ENCODE measurements at regions not wholly inside any gene's neighbourhood (a gene's known extent, or its start where the extent isn't known, plus 50 kb on each side); places are given as distances from the start of the nearest gene placed in this dataset.

- H3K9me3 ChIP-seq (ENCODE audit: severe bottlenecking), result no peaks in the 10 kb centered on the region
- H3K36me3 ChIP-seq (ENCODE audit: low read depth), result no peaks in the 10 kb centered on the region
- H3K4me3 ChIP-seq (ENCODE audit: severe bottlenecking), result no peak overlapping the region
- H3K27me3 ChIP-seq (ENCODE audit: insufficient read depth, poor library complexity, severe bottlenecking), result no peaks in the 10 kb centered on the region
- H3K4me1 ChIP-seq (ENCODE audit: insufficient read depth, poor library complexity, severe bottlenecking), result no peaks in the 10 kb centered on the region
- no peak for DNase-seq (ENCODE audit: low spot score)
- H3K27ac ChIP-seq (ENCODE audit: poor library complexity, severe bottlenecking), result no peak overlapping the region
- no peak for ATAC-seq (ENCODE audit: low read depth)
- TF ChIP-seq CTCF (IDR thresholded peaks at IDR 0.05; ENCODE audit: poor library complexity, severe bottlenecking), result no peak
Measured at GRCh38 chr1:188761226-188761625, 1716.4 kb downstream of the BRINP3 start.

GRCh38 chr1:188762166-188762743 is 1715.4 kb downstream of the BRINP3 start:
- TF ChIP-seq CTCF (IDR thresholded peaks at IDR 0.05; ENCODE audit: poor library complexity, severe bottlenecking), result no peak
- Histone ChIP-seq H3K27ac (ENCODE audit: poor library complexity, severe bottlenecking) (no peak overlapping the region), H3K4me3 (ENCODE audit: severe bottlenecking) (no peak overlapping the region), H3K4me1 (ENCODE audit: insufficient read depth, poor library complexity, severe bottlenecking) (no peaks in the 10 kb centered on the region), H3K36me3 (ENCODE audit: low read depth) (no peaks in the 10 kb centered on the region), H3K27me3 (ENCODE audit: insufficient read depth, poor library complexity, severe bottlenecking) (no peaks in the 10 kb centered on the region), H3K9me3 (ENCODE audit: severe bottlenecking) (no peaks in the 10 kb centered on the region)
- ATAC-seq (ENCODE audit: low read depth), result no peak
- no peak for DNase-seq (ENCODE audit: low spot score)

- no peak for DNase-seq (ENCODE audit: low spot score)
Measured at GRCh38 chr1:188763541-188763940, 1714.1 kb downstream of the BRINP3 start.

GRCh38 chr1:188769181-188769580 is 1708.5 kb downstream of the BRINP3 start:
- no peak for TF ChIP-seq CTCF (IDR thresholded peaks at IDR 0.05; ENCODE audit: poor library complexity, severe bottlenecking)
- H3K4me1 ChIP-seq (ENCODE audit: insufficient read depth, poor library complexity, severe bottlenecking), result no peaks in the 10 kb centered on the region
- DNase-seq (ENCODE audit: low spot score), result no peak
- H3K4me3 ChIP-seq (ENCODE audit: severe bottlenecking), result no peak overlapping the region
- peaks cover 1% of the 10 kb centered on the region for H3K9me3 ChIP-seq (ENCODE audit: severe bottlenecking)
- H3K27ac ChIP-seq (ENCODE audit: poor library complexity, severe bottlenecking), result no peak overlapping the region
- no peaks in the 10 kb centered on the region for H3K36me3 ChIP-seq (ENCODE audit: low read depth)
- H3K27me3 ChIP-seq (ENCODE audit: insufficient read depth, poor library complexity, severe bottlenecking), result no peaks in the 10 kb centered on the region
- no peak for ATAC-seq (ENCODE audit: low read depth)

More at GRCh38 chr1:188763541-188763940, 1714.1 kb downstream of the BRINP3 start:
- no peak overlapping the region for H3K27ac ChIP-seq (ENCODE audit: poor library complexity, severe bottlenecking)
- H3K36me3 ChIP-seq (ENCODE audit: low read depth), result no peaks in the 10 kb centered on the region
- H3K27me3 ChIP-seq (ENCODE audit: insufficient read depth, poor library complexity, severe bottlenecking), result no peaks in the 10 kb centered on the region
- no peak for ATAC-seq (ENCODE audit: low read depth)
- no peaks in the 10 kb centered on the region for H3K4me1 ChIP-seq (ENCODE audit: insufficient read depth, poor library complexity, severe bottlenecking)
- H3K9me3 ChIP-seq (ENCODE audit: severe bottlenecking), result no peaks in the 10 kb centered on the region
- H3K4me3 ChIP-seq (ENCODE audit: severe bottlenecking), result no peak overlapping the region
- TF ChIP-seq CTCF (IDR thresholded peaks at IDR 0.05; ENCODE audit: poor library complexity, severe bottlenecking), result no peak

- TF ChIP-seq CTCF (IDR thresholded peaks at IDR 0.05; ENCODE audit: poor library complexity, severe bottlenecking), result no peak
- DNase-seq (ENCODE audit: low spot score) (no peak), ATAC-seq (ENCODE audit: low read depth) (no peak)
- no peak overlapping the region for H3K4me3 ChIP-seq (ENCODE audit: severe bottlenecking)
- no peaks in the 10 kb centered on the region for H3K36me3 ChIP-seq (ENCODE audit: low read depth)
- no peaks in the 10 kb centered on the region for H3K27me3 ChIP-seq (ENCODE audit: insufficient read depth, poor library complexity, severe bottlenecking)
- H3K4me1 ChIP-seq (ENCODE audit: insufficient read depth, poor library complexity, severe bottlenecking), result no peaks in the 10 kb centered on the region
- H3K27ac ChIP-seq (ENCODE audit: poor library complexity, severe bottlenecking), result no peak overlapping the region
- H3K9me3 ChIP-seq (ENCODE audit: severe bottlenecking), result peaks cover 1% of the 10 kb centered on the region
Measured at GRCh38 chr1:188769936-188770335, 1707.7 kb downstream of the BRINP3 start.
